Testis (tissue), 2 donors: ENCODE measurements at regions not wholly inside any gene's neighbourhood (a gene's known extent, or its start where the extent isn't known, plus 50 kb on each side); places are given as distances from the start of the nearest gene placed in this dataset.

ENCODE experiments used
- CTCF ChIP-seq, 3 experiments: fragments of 450-650 bp in 2 of 3; fragments of 200-600 bp in 1 of 3; sonication (generic) in 1 of 3; IDR thresholded peaks; one replicate each; pipeline ENCODE4 v1.5.1; 2016 to 2019; ENCODE audit warnings: antibody characterized with exemption in 3 of 3, mild to moderate bottlenecking in 2 of 3, moderate library complexity in 1 of 3
- POLR2A ChIP-seq: fragments of 450-650 bp; IDR thresholded peaks from one replicate; pipeline ENCODE4 v1.6.1; 2017; ENCODE audit warnings: antibody characterized with exemption, mild to moderate bottlenecking, moderate library complexity

- TF ChIP-seq CTCF (IDR thresholded peaks at IDR 0.05): no peak
- TF ChIP-seq POLR2A: no peak
These were observed 176.6 kb upstream of the CDKN3 start for GRCh38 chr14:54220071-54220703.
